SK-N-SH (cell line): ENCODE measurements at regions not wholly inside any gene's neighbourhood (a gene's known extent, or its start where the extent isn't known, plus 50 kb on each side); places are given as distances from the start of the nearest gene placed in this dataset.

Experiments used
- CTCF ChIA-PET: fragments of 300-600, 350-600 bp; formaldehyde crosslinking; extraction: SDS; loops from one replicate; lab custom pipeline; 2021; lab: Yijun Ruan, JAX
- POLR2A ChIA-PET: fragments of 350-600 bp; sonication (Branson Sonifier 250); formaldehyde crosslinking; extraction: SDS; loops from one replicate; lab custom pipeline; 2020; ENCODE audit warnings: antibody characterized with exemption, inconsistent platforms; lab: Yijun Ruan, JAX
- DNase-seq: peaks from one replicate; pipeline ENCODE4 v3.0.0; 2012
- H2AFZ ChIP-seq: fragments of 200-600 bp; sonication (generic); 2 replicates; pipeline ENCODE4 v1.8.1; 2016; ENCODE audit warnings: antibody characterized with exemption, mild to moderate bottlenecking, low read depth
- H3F3A ChIP-seq: fragments of 200-600 bp; sonication (generic); replicated peaks from 2 replicates; pipeline ENCODE3; 2016; ENCODE audit warnings: antibody characterized with exemption, mild to moderate bottlenecking; ENCODE audit not compliant: insufficient read depth
- H3K27ac ChIP-seq, 2 experiments: fragments of 200-500 bp in 1 of 2; fragments of 200-600 bp in 1 of 2; sonication (Bioruptor generic) in 1 of 2; sonication (generic), shearing (Covaris generic) in 1 of 2; 2 replicates each; pipeline versions ENCODE4 v1.5.1 to v1.6.1; 2014 to 2016; ENCODE audit warnings: low read depth in 2 of 2, inconsistent platforms in 1 of 2, low read length in 1 of 2, mild to moderate bottlenecking in 1 of 2, mixed read lengths in 1 of 2
- H3K27me3 ChIP-seq: fragments of 200-600 bp; sonication (generic), shearing (Covaris generic); 2 replicates; pipeline ENCODE4 v1.6.1; 2016; ENCODE audit warnings: mixed run types; ENCODE audit not compliant: insufficient read depth
- H3K36me3 ChIP-seq, 2 experiments: fragments of 200-500 bp in 1 of 2; fragments of 200-600 bp in 1 of 2; sonication (Bioruptor generic) in 1 of 2; sonication (generic) in 1 of 2; replicated peaks in 1 of 2; 2 replicates each; pipeline versions ENCODE3 to v1.5.1; 2014 to 2016; ENCODE audit warnings: low read length in 1 of 2, mild to moderate bottlenecking in 1 of 2; ENCODE audit not compliant: insufficient read depth in 2 of 2, control insufficient read depth in 1 of 2
- H3K4me1 ChIP-seq, 2 experiments: fragments of 200-500 bp in 1 of 2; fragments of 200-600 bp in 1 of 2; sonication (Bioruptor generic) in 1 of 2; sonication (generic), shearing (Covaris generic) in 1 of 2; 2 replicates each; pipeline versions ENCODE4 v1.5.1 to v1.6.1; 2014 to 2016; ENCODE audit warnings: low read depth in 1 of 2, low read length in 1 of 2, mixed run types in 1 of 2; ENCODE audit not compliant: insufficient read depth in 2 of 2, control insufficient read depth in 1 of 2
- H3K4me2 ChIP-seq: fragments of 200-600 bp; sonication (generic), shearing (Covaris generic); 2 replicates; pipeline ENCODE4 v1.6.1; 2017; ENCODE audit warnings: mixed run types
- H3K4me3 ChIP-seq, 2 experiments: fragments of 200-500 bp in 1 of 2; fragments of 200-600 bp in 1 of 2; sonication (Bioruptor generic) in 1 of 2; sonication (generic), shearing (Covaris generic) in 1 of 2; 2 replicates each; pipeline versions ENCODE4 v1.5.1 to v1.8.1; 2014 to 2016; ENCODE audit warnings: low read depth in 2 of 2, inconsistent platforms in 1 of 2, low read length in 1 of 2, mild to moderate bottlenecking in 1 of 2, mixed read lengths in 1 of 2, moderate library complexity in 1 of 2
- H3K79me2 ChIP-seq: fragments of 200-600 bp; sonication (generic); 2 replicates; pipeline ENCODE4 v1.8.1; 2017; ENCODE audit warnings: mild to moderate bottlenecking; ENCODE audit not compliant: insufficient read depth
- H3K9ac ChIP-seq: fragments of 200-600 bp; sonication (generic); 2 replicates; pipeline ENCODE4 v1.6.1; 2017; ENCODE audit warnings: mixed run types
- H3K9me2 ChIP-seq: fragments of 200-600 bp; sonication (generic); 2 replicates; pipeline ENCODE4 v1.6.1; 2017; ENCODE audit warnings: mixed run types
- H3K9me3 ChIP-seq: fragments of 200-600 bp; sonication (generic); 2 replicates; pipeline ENCODE4 v1.6.1; 2017; ENCODE audit warnings: mixed run types, mild to moderate bottlenecking, moderate library complexity
- H4K20me1 ChIP-seq: fragments of 200-600 bp; sonication (generic); 2 replicates; pipeline ENCODE4 v1.6.1; 2017; ENCODE audit warnings: mild to moderate bottlenecking, mixed run types; ENCODE audit not compliant: insufficient read depth
- EP300 ChIP-seq, 2 experiments: IDR thresholded peaks; 2 replicates each; pipeline versions ENCODE4 v1.4.0 to v1.6.1; 2012; ENCODE audit warnings: borderline replicate concordance in 1 of 2, low read depth in 1 of 2, low read length in 1 of 2
- FOXJ3 ChIP-seq: sonication (generic); formaldehyde crosslinking; IDR thresholded peaks from 2 replicates; pipeline ENCODE4 v1.5.1; 2020; ENCODE audit warnings: mild to moderate bottlenecking, missing genetic modification reagents
- GABPA ChIP-seq: IDR thresholded peaks from 2 replicates; pipeline ENCODE4 v1.4.0; 2012; ENCODE audit warnings: low read depth, mild to moderate bottlenecking
- NFIC ChIP-seq: IDR thresholded peaks from 2 replicates; pipeline ENCODE4 v1.4.0; 2012; ENCODE audit warnings: borderline replicate concordance
- NRF1 ChIP-seq: IDR thresholded peaks from 2 replicates; pipeline ENCODE4 v1.6.1; 2012; ENCODE audit warnings: low read depth, mild to moderate bottlenecking, low read length
- POLR2AphosphoS5 ChIP-seq: IDR thresholded peaks from 2 replicates; pipeline ENCODE4 v1.6.1; 2012; ENCODE audit warnings: low read depth, low read length
- RAD21 ChIP-seq: IDR thresholded peaks from 2 replicates; pipeline ENCODE4 v1.6.1; 2012; ENCODE audit warnings: mild to moderate bottlenecking, low read length
- RFX5 ChIP-seq: IDR thresholded peaks from 2 replicates; pipeline ENCODE4 v1.6.1; 2012; ENCODE audit warnings: mild to moderate bottlenecking, improper control_type of control experiment, low read length
- RXRA ChIP-seq: IDR thresholded peaks from 2 replicates; pipeline ENCODE4 v1.4.0; 2012; ENCODE audit warnings: low read depth, mild to moderate bottlenecking, borderline replicate concordance
- SIN3A ChIP-seq: IDR thresholded peaks from 2 replicates; pipeline ENCODE4 v1.6.1; 2012; ENCODE audit warnings: low read depth, mild to moderate bottlenecking, low read length, moderate library complexity, borderline replicate concordance
- SMC3 ChIP-seq: IDR thresholded peaks from 2 replicates; pipeline ENCODE4 v1.6.1; 2012; ENCODE audit warnings: low read depth, low read length, improper control_type of control experiment
- YY1 ChIP-seq: IDR thresholded peaks from 2 replicates; pipeline ENCODE4 v1.4.0; 2012; ENCODE audit warnings: low read depth, mild to moderate bottlenecking
- WGBS: methylation state at CpG from one replicate; pipeline ENCODE4 v1.1.6; 2017; ENCODE audit warnings: low lambda C conversion rate; 5-methylcytosine and 5-hydroxymethylcytosine counted together
- TF ChIP-seq, protein P1 (sequence below): IDR thresholded peaks from 2 replicates; pipeline ENCODE4; 2012
- TF ChIP-seq, protein P2 (sequence below): fragments of 150-350 bp; IDR thresholded peaks from 2 replicates; pipeline ENCODE4 v1.6.1; 2016; ENCODE audit warnings: mild to moderate bottlenecking, low read depth, low read length
- TF ChIP-seq, protein P3 (sequence below): IDR thresholded peaks from 2 replicates; pipeline ENCODE4 v1.4.0; 2012; ENCODE audit warnings: low read depth, borderline replicate concordance

DNA sequence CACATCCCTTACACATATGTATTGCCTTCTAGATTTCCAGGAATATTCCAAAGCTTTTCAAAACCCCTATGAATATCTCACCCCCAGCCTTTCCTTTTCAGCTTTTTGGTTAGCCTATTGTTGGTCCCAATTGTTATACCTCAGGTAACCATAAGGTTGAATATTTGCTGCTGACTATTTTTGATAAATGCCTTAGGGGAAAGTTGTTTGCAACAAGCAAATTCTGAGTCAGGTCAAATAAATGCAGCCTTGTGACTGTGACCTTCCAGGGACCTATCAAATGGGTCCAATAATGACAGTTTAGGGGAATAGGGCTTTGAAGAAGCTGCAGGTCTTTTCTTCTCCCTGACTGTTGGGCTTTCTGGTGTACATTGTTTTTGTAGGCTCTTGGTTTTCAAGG, 699.7 kb downstream of the NTRK3 start:
- CTCF ChIA-PET: interaction anchor here (0.7 kb wide), 1 partner anchor 48 kb away, joined by 3 read pairs; no protein-coding TSS in a partner anchor
- Histone ChIP-seq H3K9me2 (no peaks in the 10 kb centered on the region), H2AFZ (no peak overlapping the region), H3K4me2 (no peak overlapping the region), H3K9ac (no peak overlapping the region), H3K79me2 (no peaks in the 10 kb centered on the region), H3K27ac (no peak overlapping the region), H3F3A (no peaks in the 10 kb centered on the region), H4K20me1 (no peaks in the 10 kb centered on the region), H3K27me3 (no peaks in the 10 kb centered on the region), H3K4me3 (no peak overlapping the region)
- no peak for DNase-seq
- POLR2A ChIA-PET: no interaction called here
- TF ChIP-seq RFX5: no peak
- TF ChIP-seq, protein P1, sequence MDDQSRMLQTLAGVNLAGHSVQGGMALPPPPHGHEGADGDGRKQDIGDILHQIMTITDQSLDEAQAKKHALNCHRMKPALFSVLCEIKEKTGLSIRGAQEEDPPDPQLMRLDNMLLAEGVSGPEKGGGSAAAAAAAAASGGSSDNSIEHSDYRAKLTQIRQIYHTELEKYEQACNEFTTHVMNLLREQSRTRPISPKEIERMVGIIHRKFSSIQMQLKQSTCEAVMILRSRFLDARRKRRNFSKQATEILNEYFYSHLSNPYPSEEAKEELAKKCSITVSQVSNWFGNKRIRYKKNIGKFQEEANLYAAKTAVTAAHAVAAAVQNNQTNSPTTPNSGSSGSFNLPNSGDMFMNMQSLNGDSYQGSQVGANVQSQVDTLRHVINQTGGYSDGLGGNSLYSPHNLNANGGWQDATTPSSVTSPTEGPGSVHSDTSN: no peak
- TF ChIP-seq, all 33 proteins: peak for 0
- no peaks in the 10 kb centered on the region for H3K4me1 ChIP-seq
- no peaks in the 10 kb centered on the region for H3K9me3 ChIP-seq
- H3K36me3 ChIP-seq: no peaks in the 10 kb centered on the region

DNA sequence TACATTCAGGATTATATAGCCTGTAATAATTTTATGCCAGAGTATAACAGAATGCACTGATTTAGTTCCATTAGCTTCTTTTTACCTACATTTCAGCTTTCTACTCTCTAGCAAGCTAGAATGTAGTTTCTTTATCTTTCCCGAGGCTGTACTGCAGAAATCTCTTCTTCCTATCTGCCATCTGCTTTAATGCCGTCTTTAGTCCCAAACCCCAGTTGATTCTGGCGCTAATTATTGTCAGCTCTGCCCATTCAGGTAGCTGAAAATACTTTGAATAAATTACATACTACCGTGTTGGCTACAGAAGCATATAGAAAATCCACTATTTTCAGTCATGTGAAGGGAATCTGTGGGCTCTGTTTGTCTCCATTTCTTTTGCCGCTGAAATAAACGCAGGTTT, 706.7 kb downstream of the NTRK3 start:
- no peaks in the 10 kb centered on the region for H3K27me3 ChIP-seq
- TF ChIP-seq SIN3A: no peak
- TF ChIP-seq, protein P2, sequence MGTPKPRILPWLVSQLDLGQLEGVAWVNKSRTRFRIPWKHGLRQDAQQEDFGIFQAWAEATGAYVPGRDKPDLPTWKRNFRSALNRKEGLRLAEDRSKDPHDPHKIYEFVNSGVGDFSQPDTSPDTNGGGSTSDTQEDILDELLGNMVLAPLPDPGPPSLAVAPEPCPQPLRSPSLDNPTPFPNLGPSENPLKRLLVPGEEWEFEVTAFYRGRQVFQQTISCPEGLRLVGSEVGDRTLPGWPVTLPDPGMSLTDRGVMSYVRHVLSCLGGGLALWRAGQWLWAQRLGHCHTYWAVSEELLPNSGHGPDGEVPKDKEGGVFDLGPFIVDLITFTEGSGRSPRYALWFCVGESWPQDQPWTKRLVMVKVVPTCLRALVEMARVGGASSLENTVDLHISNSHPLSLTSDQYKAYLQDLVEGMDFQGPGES: no peak
- TF ChIP-seq YY1: no peak
- TF ChIP-seq, protein P1: no peak
- no peak for TF ChIP-seq NRF1
- TF ChIP-seq NFIC: no peak
- TF ChIP-seq RXRA: no peak
- no peak for TF ChIP-seq FOXJ3 (CRISPR knock-in tag)
- TF ChIP-seq, protein P3, sequence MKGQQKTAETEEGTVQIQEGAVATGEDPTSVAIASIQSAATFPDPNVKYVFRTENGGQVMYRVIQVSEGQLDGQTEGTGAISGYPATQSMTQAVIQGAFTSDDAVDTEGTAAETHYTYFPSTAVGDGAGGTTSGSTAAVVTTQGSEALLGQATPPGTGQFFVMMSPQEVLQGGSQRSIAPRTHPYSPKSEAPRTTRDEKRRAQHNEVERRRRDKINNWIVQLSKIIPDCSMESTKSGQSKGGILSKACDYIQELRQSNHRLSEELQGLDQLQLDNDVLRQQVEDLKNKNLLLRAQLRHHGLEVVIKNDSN: no peak
- no peak for TF ChIP-seq GABPA
- TF ChIP-seq RAD21: no peak
- TF ChIP-seq SMC3: no peak
- no peak for TF ChIP-seq POLR2AphosphoS5
- no peak for TF ChIP-seq EP300 (IDR thresholded peaks at IDR 0.05; ENCODE audit: borderline replicate concordance in 1 of 2, low read depth in 1 of 2, low read length in 1 of 2)
- H4K20me1 ChIP-seq: no peaks in the 10 kb centered on the region
- no peak overlapping the region for H3K4me3 ChIP-seq
- DNase-seq: no peak
- H3K9me3 ChIP-seq: no peaks in the 10 kb centered on the region
- H3K4me1 ChIP-seq: no peaks in the 10 kb centered on the region
- no peak overlapping the region for H2AFZ ChIP-seq
- no peak overlapping the region for H3K27ac ChIP-seq
- POLR2A ChIA-PET: no interaction called here
- H3K79me2 ChIP-seq: no peaks in the 10 kb centered on the region
- no peaks in the 10 kb centered on the region for H3K9me2 ChIP-seq
- no peak overlapping the region for H3K9ac ChIP-seq
- no peaks in the 10 kb centered on the region for H3F3A ChIP-seq
- whole genome bisulfite sequencing: 56% methylated on average over 6 of the region's 6 CpGs
- H3K4me2 ChIP-seq: no peak overlapping the region
- no peaks in the 10 kb centered on the region for H3K36me3 ChIP-seq
- CTCF ChIA-PET: interaction anchor here (2.0 kb wide), 1 partner anchor 24 kb away, joined by 7 read pairs; no protein-coding TSS in a partner anchor
